K562 (cell line): ENCODE measurements at regions not wholly inside any gene's neighbourhood (a gene's known extent, or its start where the extent isn't known, plus 50 kb on each side); places are given as distances from the start of the nearest gene placed in this dataset.

Experiments
- HNRNPL ChIP-seq: fragments of 200-400 bp; formaldehyde crosslinking; IDR thresholded peaks from 2 replicates; pipeline ENCODE4 v1.6.1; 2017; ENCODE audit warnings: low read depth, mild to moderate bottlenecking, low read length
- TF ChIP-seq, protein P1 (sequence below): fragments of 200-600 bp; sonication (generic); IDR thresholded peaks from one replicate; pipeline ENCODE4 v1.6.1; 2012; ENCODE audit warnings: mild to moderate bottlenecking, low read depth, low read length, inconsistent platforms

DNA sequence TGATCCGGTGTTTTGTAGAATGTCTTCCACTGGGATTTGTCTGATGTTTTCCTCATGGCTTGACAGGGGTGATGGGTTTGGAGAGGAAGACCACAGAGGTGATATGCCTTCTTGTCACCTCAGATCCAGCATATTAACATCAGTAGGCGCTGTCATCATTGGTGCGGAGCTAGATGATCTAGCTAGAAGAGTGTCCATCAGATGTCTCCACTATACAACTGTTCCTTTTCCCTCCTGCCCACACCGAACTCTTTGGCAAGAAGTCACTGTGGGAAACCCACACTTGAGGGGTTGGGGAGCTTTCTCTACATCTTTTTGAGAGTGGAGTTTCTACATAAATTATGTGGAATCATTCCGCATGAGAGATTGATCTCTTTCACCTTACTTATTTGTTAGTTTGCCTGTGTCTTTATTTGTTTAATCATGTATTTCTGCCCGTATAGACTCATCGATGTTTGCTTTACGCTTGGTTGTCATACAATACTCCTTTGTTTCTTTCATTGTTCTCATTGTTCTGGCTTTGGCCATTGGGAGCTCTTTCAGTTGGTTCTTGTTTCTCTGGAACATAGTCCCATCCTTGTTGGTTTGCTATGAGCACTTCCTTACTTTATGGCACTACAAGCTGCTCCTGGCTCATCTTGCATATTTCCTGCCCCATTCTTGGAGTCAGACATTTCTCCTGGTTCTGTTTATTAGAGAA is 1420.3 kb downstream of the BRD1 start (continued):
- TF ChIP-seq, protein P1, sequence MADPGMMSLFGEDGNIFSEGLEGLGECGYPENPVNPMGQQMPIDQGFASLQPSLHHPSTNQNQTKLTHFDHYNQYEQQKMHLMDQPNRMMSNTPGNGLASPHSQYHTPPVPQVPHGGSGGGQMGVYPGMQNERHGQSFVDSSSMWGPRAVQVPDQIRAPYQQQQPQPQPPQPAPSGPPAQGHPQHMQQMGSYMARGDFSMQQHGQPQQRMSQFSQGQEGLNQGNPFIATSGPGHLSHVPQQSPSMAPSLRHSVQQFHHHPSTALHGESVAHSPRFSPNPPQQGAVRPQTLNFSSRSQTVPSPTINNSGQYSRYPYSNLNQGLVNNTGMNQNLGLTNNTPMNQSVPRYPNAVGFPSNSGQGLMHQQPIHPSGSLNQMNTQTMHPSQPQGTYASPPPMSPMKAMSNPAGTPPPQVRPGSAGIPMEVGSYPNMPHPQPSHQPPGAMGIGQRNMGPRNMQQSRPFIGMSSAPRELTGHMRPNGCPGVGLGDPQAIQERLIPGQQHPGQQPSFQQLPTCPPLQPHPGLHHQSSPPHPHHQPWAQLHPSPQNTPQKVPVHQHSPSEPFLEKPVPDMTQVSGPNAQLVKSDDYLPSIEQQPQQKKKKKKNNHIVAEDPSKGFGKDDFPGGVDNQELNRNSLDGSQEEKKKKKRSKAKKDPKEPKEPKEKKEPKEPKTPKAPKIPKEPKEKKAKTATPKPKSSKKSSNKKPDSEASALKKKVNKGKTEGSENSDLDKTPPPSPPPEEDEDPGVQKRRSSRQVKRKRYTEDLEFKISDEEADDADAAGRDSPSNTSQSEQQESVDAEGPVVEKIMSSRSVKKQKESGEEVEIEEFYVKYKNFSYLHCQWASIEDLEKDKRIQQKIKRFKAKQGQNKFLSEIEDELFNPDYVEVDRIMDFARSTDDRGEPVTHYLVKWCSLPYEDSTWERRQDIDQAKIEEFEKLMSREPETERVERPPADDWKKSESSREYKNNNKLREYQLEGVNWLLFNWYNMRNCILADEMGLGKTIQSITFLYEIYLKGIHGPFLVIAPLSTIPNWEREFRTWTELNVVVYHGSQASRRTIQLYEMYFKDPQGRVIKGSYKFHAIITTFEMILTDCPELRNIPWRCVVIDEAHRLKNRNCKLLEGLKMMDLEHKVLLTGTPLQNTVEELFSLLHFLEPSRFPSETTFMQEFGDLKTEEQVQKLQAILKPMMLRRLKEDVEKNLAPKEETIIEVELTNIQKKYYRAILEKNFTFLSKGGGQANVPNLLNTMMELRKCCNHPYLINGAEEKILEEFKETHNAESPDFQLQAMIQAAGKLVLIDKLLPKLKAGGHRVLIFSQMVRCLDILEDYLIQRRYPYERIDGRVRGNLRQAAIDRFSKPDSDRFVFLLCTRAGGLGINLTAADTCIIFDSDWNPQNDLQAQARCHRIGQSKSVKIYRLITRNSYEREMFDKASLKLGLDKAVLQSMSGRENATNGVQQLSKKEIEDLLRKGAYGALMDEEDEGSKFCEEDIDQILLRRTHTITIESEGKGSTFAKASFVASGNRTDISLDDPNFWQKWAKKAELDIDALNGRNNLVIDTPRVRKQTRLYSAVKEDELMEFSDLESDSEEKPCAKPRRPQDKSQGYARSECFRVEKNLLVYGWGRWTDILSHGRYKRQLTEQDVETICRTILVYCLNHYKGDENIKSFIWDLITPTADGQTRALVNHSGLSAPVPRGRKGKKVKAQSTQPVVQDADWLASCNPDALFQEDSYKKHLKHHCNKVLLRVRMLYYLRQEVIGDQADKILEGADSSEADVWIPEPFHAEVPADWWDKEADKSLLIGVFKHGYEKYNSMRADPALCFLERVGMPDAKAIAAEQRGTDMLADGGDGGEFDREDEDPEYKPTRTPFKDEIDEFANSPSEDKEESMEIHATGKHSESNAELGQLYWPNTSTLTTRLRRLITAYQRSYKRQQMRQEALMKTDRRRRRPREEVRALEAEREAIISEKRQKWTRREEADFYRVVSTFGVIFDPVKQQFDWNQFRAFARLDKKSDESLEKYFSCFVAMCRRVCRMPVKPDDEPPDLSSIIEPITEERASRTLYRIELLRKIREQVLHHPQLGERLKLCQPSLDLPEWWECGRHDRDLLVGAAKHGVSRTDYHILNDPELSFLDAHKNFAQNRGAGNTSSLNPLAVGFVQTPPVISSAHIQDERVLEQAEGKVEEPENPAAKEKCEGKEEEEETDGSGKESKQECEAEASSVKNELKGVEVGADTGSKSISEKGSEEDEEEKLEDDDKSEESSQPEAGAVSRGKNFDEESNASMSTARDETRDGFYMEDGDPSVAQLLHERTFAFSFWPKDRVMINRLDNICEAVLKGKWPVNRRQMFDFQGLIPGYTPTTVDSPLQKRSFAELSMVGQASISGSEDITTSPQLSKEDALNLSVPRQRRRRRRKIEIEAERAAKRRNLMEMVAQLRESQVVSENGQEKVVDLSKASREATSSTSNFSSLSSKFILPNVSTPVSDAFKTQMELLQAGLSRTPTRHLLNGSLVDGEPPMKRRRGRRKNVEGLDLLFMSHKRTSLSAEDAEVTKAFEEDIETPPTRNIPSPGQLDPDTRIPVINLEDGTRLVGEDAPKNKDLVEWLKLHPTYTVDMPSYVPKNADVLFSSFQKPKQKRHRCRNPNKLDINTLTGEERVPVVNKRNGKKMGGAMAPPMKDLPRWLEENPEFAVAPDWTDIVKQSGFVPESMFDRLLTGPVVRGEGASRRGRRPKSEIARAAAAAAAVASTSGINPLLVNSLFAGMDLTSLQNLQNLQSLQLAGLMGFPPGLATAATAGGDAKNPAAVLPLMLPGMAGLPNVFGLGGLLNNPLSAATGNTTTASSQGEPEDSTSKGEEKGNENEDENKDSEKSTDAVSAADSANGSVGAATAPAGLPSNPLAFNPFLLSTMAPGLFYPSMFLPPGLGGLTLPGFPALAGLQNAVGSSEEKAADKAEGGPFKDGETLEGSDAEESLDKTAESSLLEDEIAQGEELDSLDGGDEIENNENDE: no peak
- TF ChIP-seq HNRNPL: no peak
